GM12874 (cell line): ENCODE measurements at regions not wholly inside any gene's neighbourhood (a gene's known extent, or its start where the extent isn't known, plus 50 kb on each side); places are given as distances from the start of the nearest gene placed in this dataset.
A peak's percentile ranks its signal among the peaks of the same experiment; 100 is the strongest.

ENCODE experiments used
- TF ChIP-seq, protein P1 (sequence below): IDR thresholded peaks from 2 replicates; pipeline ENCODE4 v1.5.1; 2011; ENCODE audit warnings: low read depth, mild to moderate bottlenecking, control low read depth, low read length, moderate library complexity; ENCODE audit not compliant: insufficient read depth

DNA sequence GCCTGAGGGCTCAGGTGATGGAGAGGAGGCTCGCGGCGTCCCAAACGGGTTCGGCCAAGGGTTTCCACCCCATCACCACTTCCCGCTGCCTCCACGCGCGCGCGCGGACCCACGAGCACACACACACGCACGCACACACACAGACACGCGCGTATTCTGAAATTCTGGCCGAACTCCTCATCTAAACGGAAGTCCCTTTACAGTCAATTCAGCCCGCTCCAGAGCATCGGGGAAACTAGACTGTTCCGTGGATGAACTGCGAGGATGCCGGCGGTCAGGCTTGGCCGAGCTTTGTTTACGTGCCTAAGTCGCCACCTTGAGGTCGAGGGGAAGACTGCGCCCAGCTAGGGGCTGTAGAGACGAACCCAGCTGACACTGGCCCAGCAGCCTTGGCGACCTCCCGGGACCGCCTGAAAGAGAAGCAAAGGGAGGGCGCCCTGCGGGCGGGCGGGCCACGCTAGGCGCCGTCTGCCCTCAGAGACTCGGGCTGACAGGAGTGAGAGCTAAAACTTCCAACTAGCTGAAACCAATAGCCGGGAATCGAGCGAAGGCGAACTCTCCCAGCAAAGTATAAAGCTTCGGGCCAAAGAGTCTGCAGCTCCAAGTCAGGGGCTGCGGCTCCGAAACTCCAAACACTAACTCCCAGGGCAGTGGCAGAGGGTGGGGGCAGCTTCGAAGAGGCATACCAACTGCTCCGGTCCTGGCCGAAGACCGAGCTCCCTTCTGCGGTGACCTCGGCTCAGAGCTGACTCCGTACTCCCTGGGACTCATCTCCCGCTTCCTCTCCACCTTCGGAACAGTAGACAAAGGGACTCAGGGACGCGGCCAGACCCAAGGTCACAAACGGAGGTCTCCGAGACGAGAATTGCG, 124.7 kb upstream of the C11orf58 start:
- TF ChIP-seq, protein P1, sequence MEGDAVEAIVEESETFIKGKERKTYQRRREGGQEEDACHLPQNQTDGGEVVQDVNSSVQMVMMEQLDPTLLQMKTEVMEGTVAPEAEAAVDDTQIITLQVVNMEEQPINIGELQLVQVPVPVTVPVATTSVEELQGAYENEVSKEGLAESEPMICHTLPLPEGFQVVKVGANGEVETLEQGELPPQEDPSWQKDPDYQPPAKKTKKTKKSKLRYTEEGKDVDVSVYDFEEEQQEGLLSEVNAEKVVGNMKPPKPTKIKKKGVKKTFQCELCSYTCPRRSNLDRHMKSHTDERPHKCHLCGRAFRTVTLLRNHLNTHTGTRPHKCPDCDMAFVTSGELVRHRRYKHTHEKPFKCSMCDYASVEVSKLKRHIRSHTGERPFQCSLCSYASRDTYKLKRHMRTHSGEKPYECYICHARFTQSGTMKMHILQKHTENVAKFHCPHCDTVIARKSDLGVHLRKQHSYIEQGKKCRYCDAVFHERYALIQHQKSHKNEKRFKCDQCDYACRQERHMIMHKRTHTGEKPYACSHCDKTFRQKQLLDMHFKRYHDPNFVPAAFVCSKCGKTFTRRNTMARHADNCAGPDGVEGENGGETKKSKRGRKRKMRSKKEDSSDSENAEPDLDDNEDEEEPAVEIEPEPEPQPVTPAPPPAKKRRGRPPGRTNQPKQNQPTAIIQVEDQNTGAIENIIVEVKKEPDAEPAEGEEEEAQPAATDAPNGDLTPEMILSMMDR = peak; percentile 88

DNA sequence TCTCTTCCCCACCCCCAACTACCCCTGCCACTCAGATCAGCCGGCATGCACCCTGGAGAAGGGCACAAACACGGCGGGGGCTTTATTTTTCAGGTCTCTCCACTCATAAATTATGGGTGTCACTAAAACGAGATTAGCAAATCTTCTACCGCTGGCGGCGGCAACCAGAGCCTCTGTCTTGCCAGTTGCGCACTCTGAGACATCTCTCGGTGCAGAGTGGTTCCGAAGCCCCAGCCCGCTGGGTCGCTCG, 125.3 kb upstream of the C11orf58 start:
- TF ChIP-seq, protein P1 = no peak

DNA sequence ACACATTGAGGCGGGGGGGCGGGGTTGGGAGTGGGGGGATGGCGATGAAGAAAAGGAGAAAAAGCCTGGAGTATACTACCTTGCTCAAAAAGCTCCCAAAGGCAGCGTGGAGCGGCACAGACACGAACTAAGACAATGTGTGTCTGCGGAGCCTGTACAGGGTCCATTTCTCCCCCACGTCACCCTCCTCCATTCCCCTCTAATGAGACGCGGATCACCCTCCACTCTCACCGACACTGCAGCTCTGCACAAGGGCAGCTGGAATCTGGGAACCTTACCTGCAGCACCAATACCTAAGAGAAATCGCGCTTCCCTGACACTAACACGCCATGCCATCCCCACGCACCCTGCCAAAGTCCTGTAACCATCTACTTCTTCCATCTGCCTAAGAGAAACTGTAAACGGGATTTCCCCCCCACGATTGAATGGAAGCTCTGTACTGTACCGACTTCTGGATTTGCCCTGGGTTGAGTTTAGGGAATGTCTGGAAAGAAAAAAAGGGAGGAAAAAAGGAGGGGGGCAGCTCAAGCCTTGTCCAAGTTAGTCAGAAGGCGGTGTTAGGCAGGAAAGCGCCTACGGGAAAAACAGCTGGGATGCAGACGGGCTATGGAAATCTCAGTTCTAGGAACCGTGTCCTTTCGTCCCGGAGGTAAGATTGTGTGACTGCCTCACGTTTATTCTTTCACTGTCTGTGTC, 125.7 kb upstream of the C11orf58 start:
- TF ChIP-seq, protein P1 = no peak

DNA sequence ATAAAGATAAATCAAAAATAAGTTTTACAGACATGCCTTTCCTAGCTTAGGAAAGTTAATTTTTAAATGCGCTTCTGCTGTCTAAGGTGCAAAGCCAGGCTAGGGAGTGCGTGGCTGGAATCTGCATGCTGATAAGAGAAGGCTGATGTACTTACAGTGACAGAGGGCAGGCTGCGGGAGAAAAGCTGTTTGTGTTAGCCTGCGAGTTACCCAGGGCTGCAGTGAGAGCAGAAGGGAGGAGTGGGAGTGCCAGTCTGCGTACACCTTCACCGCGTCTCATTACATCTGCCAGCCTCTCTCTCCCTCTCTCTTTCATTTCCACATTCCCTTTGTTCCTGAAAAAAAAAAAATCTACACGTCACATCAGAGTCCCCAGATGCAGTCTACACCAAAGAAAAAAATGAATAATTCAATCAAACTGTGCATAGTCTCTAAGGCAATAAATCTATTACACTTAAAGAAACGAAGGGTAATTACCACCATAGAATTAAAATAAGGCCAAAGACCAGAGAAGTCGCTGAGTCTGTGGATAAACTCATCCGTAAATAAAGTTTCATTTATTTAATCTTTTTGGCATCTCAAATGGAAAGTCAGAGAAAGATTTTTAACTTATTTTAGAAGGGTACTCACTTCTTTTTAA, 126.4 kb upstream of the C11orf58 start:
- TF ChIP-seq, protein P1 = no peak

DNA sequence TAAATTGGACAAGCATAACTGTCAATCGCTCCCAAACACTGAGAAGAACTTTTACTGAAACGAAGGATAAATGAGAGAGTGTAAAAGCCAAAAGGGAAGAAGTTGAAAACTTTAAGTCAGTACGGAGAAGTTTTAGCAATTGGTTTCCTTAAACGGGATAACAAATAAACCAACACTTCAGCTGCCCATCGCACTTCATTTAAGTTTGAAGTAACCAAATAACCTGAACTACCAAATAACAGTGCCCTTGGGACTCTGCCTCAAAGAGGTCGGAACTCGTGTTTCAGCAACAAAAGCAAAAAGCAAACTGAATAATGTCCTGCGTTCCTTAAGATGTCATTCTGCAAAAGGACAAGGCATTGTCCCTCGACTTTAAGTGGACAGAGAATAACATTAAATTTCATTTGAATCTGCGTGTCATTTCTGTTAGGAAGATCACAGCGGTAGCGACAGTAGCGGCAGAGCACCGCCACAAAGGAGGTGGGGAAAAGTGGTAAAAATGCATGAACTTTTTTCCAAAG, 127.0 kb upstream of the C11orf58 start:
- TF ChIP-seq, protein P1 = no peak

DNA sequence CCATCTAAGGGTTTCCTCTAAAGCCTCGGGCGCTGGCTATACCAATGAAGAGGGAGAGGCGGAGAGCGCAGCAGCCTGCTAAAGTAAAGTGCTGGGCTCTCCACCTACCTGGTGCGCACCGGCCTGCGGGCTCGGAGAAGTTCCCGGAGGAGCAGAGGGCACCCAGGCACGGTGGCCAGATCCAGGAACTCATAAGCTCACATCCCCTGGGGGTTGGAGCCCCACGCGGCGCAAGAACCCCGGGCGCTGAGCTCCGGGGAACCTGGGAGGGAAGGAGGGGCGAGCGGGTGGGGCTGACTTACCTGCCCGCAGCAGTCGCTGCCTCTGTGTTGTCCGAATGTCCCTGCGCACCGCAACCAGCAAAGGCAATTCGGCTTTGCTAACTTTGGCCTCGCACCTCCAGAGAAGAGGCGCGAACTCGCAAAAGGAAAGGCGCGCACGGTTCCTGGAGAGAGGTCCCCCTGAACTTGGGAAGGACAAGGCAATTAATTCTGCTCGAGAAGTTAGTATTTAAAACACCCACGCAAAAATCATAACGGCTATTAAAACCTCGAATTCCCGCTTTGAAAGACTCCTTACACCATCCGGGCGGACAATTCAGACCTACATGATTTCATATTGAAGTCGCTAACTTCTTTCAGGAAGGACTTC, 127.6 kb upstream of the C11orf58 start:
- TF ChIP-seq, protein P1 = no peak
